ENCODE measurements at regions not wholly inside any gene's neighbourhood (a gene's known extent, or its start where the extent isn't known, plus 50 kb on each side); places are given as distances from the start of the nearest gene placed in this dataset.
"Not testable (repeated sequence)": the region's sequence is repeated elsewhere in the genome, so short reads cannot be mapped to it uniquely, and the experiment has no call there.

DNA sequence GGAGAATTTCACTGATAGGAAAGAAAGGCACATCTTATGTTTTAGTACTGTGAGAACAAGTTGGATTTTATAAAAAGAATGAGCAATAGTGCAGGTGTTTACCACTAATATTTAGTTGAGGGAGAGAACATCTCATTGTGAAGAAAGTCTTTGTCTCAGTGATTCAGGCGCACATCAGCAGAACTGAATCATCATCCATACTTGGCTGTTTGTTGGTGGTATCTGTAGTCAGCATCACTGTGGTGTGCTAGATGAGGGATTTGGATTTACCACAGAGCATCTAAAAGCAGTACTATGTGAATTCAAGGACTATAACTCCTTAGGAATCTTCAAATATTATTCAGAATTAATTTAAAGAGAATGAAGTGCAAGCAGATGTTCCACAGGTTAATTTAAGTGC is 1380.5 kb upstream of the ATXN8OS start:
- DNase-seq (ENCODE audit: low read depth, low spot score): no peak
- no peaks in the 10 kb centered on the region for H3K27me3 ChIP-seq (ENCODE audit: insufficient read depth, insufficient read length)
- TF ChIP-seq YY1 (IDR thresholded peaks at IDR 0.05; ENCODE audit: insufficient read depth, insufficient read length) (no peak), ZNF274 (IDR thresholded peaks at IDR 0.05; ENCODE audit: low read depth, low read length) (no peak), SUZ12 (IDR thresholded peaks at IDR 0.05; ENCODE audit: extremely low read depth, insufficient read depth, insufficient read length) (no peak)

GRCh38 chr13:68719815-68720214 is 1387.8 kb upstream of the ATXN8OS start:
- no peaks in the 10 kb centered on the region for H3K36me3 ChIP-seq (ENCODE audit: insufficient read depth, insufficient read length, low read length)
- no peak overlapping the region for H3K4me3 ChIP-seq (ENCODE audit: insufficient read length, low read depth)
- H3K9me3 ChIP-seq (ENCODE audit: insufficient read depth, low read length): no peaks in the 10 kb centered on the region
- no peaks in the 10 kb centered on the region for H3K27me3 ChIP-seq (ENCODE audit: insufficient read depth, insufficient read length)
- no peak for DNase-seq (ENCODE audit: low read depth, low spot score)
- H3K9ac ChIP-seq (ENCODE audit: insufficient read length, low read depth): no peak overlapping the region
- TF ChIP-seq YY1 (IDR thresholded peaks at IDR 0.05; ENCODE audit: insufficient read depth, insufficient read length) (no peak), SUZ12 (IDR thresholded peaks at IDR 0.05; ENCODE audit: extremely low read depth, insufficient read depth, insufficient read length) (no peak)
- no peaks in the 10 kb centered on the region for H3K4me1 ChIP-seq (ENCODE audit: insufficient read depth, insufficient read length)

More for the DNA sequence above, 1380.5 kb upstream of the ATXN8OS start:
- no peaks in the 10 kb centered on the region for H3K9me3 ChIP-seq (ENCODE audit: insufficient read depth, low read length)
- no peaks in the 10 kb centered on the region for H3K36me3 ChIP-seq (ENCODE audit: insufficient read depth, insufficient read length, low read length)
- H3K4me3 ChIP-seq (ENCODE audit: insufficient read length, low read depth): no peak overlapping the region
- H3K9ac ChIP-seq (ENCODE audit: insufficient read length, low read depth): no peak overlapping the region
- no peaks in the 10 kb centered on the region for H3K4me1 ChIP-seq (ENCODE audit: insufficient read depth, insufficient read length)

GRCh38 chr13:68715651-68716050 is 1392.0 kb upstream of the ATXN8OS start:
- no peak overlapping the region for H3K9ac ChIP-seq (ENCODE audit: insufficient read length, low read depth)
- H3K36me3 ChIP-seq (ENCODE audit: insufficient read depth, insufficient read length, low read length): no peaks in the 10 kb centered on the region
- H3K4me3 ChIP-seq (ENCODE audit: insufficient read length, low read depth): no peak overlapping the region
- no peak for TF ChIP-seq ZNF274 (IDR thresholded peaks at IDR 0.05; ENCODE audit: low read depth, low read length)
- TF ChIP-seq YY1 (IDR thresholded peaks at IDR 0.05; ENCODE audit: insufficient read depth, insufficient read length): no peak
- no peaks in the 10 kb centered on the region for H3K9me3 ChIP-seq (ENCODE audit: insufficient read depth, low read length)
- DNase-seq (ENCODE audit: low read depth, low spot score): no peak
- no peaks in the 10 kb centered on the region for H3K27me3 ChIP-seq (ENCODE audit: insufficient read depth, insufficient read length)
- no peaks in the 10 kb centered on the region for H3K4me1 ChIP-seq (ENCODE audit: insufficient read depth, insufficient read length)

DNA sequence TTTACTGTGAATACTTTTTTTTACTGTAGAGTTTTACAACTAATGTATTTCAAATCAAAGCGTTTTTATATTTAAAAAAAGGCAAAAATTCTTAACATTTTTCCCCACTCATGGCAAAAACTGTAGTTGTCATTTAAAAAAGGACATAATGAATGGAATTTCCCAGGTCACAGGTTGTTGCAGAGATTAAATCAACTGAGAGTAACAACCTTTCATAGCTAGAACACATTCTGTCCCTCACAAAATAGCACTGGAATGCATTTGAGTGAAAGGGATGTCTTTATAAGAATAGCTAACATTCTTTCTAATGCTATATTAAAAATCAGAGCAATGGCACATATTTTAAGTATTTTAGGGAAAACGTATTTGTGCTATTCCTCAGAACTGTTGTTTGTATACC is 1393.3 kb upstream of the ATXN8OS start:
- Histone ChIP-seq H3K9me3 (ENCODE audit: insufficient read depth, low read length) (no peaks in the 10 kb centered on the region), H3K9ac (ENCODE audit: insufficient read length, low read depth) (no peak overlapping the region), H3K4me1 (ENCODE audit: insufficient read depth, insufficient read length) (no peaks in the 10 kb centered on the region), H3K36me3 (ENCODE audit: insufficient read depth, insufficient read length, low read length) (no peaks in the 10 kb centered on the region), H3K4me3 (ENCODE audit: insufficient read length, low read depth) (no peak overlapping the region), H3K27me3 (ENCODE audit: insufficient read depth, insufficient read length) (no peaks in the 10 kb centered on the region)
- peak; percentile 6 for DNase-seq (ENCODE audit: low read depth, low spot score)
- TF ChIP-seq ZNF274 (IDR thresholded peaks at IDR 0.05; ENCODE audit: low read depth, low read length) (no peak), YY1 (IDR thresholded peaks at IDR 0.05; ENCODE audit: insufficient read depth, insufficient read length) (no peak), SUZ12 (IDR thresholded peaks at IDR 0.05; ENCODE audit: extremely low read depth, insufficient read depth, insufficient read length) (no peak)

GRCh38 chr13:68713394-68713793 is 1394.2 kb upstream of the ATXN8OS start:
- Histone ChIP-seq H3K36me3 (ENCODE audit: insufficient read depth, insufficient read length, low read length) (no peaks in the 10 kb centered on the region), H3K4me1 (ENCODE audit: insufficient read depth, insufficient read length) (no peaks in the 10 kb centered on the region), H3K9me3 (ENCODE audit: insufficient read depth, low read length) (no peaks in the 10 kb centered on the region), H3K9ac (ENCODE audit: insufficient read length, low read depth) (no peak overlapping the region), H3K27me3 (ENCODE audit: insufficient read depth, insufficient read length) (no peaks in the 10 kb centered on the region), H3K4me3 (ENCODE audit: insufficient read length, low read depth) (no peak overlapping the region)
- TF ChIP-seq SUZ12 (IDR thresholded peaks at IDR 0.05; ENCODE audit: extremely low read depth, insufficient read depth, insufficient read length) (no peak), ZNF274 (IDR thresholded peaks at IDR 0.05; ENCODE audit: low read depth, low read length) (no peak), YY1 (IDR thresholded peaks at IDR 0.05; ENCODE audit: insufficient read depth, insufficient read length) (no peak)
- DNase-seq (ENCODE audit: low read depth, low spot score): peak; percentile 64

GRCh38 chr13:68708336-68708908 is 1399.2 kb upstream of the ATXN8OS start:
- Histone ChIP-seq H3K9ac (ENCODE audit: insufficient read length, low read depth) (no peak overlapping the region), H3K27me3 (ENCODE audit: insufficient read depth, insufficient read length) (no peaks in the 10 kb centered on the region), H3K4me3 (ENCODE audit: insufficient read length, low read depth) (no peak overlapping the region), H3K36me3 (ENCODE audit: insufficient read depth, insufficient read length, low read length) (no peaks in the 10 kb centered on the region), H3K9me3 (ENCODE audit: insufficient read depth, low read length) (no peaks in the 10 kb centered on the region), H3K4me1 (ENCODE audit: insufficient read depth, insufficient read length) (no peaks in the 10 kb centered on the region)
- TF ChIP-seq ZNF274 (IDR thresholded peaks at IDR 0.05; ENCODE audit: low read depth, low read length): no peak
- TF ChIP-seq SUZ12 (IDR thresholded peaks at IDR 0.05; ENCODE audit: extremely low read depth, insufficient read depth, insufficient read length): no peak
- no peak for TF ChIP-seq YY1 (IDR thresholded peaks at IDR 0.05; ENCODE audit: insufficient read depth, insufficient read length)
- no peak for DNase-seq (ENCODE audit: low read depth, low spot score)

DNA sequence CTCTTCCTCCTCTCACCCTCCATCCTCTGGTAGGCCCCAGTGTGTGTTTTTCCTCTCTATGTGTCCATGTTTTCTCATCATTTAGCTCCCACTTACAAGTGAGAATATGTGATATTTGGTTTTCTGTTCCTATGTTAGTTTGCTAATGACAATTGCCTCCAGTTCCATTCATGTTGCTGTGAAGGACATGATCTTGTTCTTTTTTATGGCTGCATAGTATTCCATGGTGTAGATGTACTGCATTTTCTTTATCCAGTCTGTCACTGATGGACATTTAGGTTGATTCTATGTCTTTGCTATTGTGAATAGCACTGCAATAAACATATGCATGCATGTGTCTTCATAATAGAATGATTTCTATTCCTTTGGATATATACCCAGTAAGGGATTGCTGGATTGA is 1401.6 kb upstream of the ATXN8OS start:
- not testable (repeated sequence) for DNase-seq (ENCODE audit: low read depth, low spot score); H3K27me3 ChIP-seq (ENCODE audit: insufficient read depth, insufficient read length); H3K4me3 ChIP-seq (ENCODE audit: insufficient read length, low read depth)

DNA sequence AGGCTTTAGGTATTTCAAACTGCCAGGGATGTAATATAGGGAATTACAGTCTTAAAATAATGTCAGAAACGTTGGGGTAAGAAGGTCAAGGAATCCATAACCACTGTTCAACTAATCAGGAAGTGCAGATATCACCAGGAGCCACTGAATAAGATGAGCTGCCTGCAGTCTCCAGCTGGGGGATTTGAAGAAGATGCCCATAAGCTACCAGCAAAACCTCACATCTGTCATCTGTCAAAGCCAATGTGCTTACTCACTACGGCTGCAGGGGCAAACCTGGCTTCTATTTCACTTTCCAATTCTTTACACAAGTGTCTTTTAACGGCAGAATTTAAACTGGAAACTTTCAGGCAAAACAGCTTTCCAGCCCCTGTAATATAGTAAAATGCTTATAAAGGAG is 1410.1 kb upstream of the ATXN8OS start:
- no peak for DNase-seq (ENCODE audit: low read depth, low spot score)

More for the DNA sequence above, 1401.6 kb upstream of the ATXN8OS start:
- not testable (repeated sequence) for H3K9ac ChIP-seq (ENCODE audit: insufficient read length, low read depth); H3K9me3 ChIP-seq (ENCODE audit: insufficient read depth, low read length); H3K36me3 ChIP-seq (ENCODE audit: insufficient read depth, insufficient read length, low read length); H3K4me1 ChIP-seq (ENCODE audit: insufficient read depth, insufficient read length)

More for the DNA sequence above, 1410.1 kb upstream of the ATXN8OS start:
- H3K36me3 ChIP-seq (ENCODE audit: insufficient read depth, insufficient read length, low read length): no peaks in the 10 kb centered on the region
- no peak for TF ChIP-seq YY1 (IDR thresholded peaks at IDR 0.05; ENCODE audit: insufficient read depth, insufficient read length)
- no peak for TF ChIP-seq SUZ12 (IDR thresholded peaks at IDR 0.05; ENCODE audit: extremely low read depth, insufficient read depth, insufficient read length)
- no peak for TF ChIP-seq ZNF274 (IDR thresholded peaks at IDR 0.05; ENCODE audit: low read depth, low read length)
- H3K9me3 ChIP-seq (ENCODE audit: insufficient read depth, low read length): no peaks in the 10 kb centered on the region
- no peaks in the 10 kb centered on the region for H3K4me1 ChIP-seq (ENCODE audit: insufficient read depth, insufficient read length)
- no peaks in the 10 kb centered on the region for H3K27me3 ChIP-seq (ENCODE audit: insufficient read depth, insufficient read length)
- no peak overlapping the region for H3K9ac ChIP-seq (ENCODE audit: insufficient read length, low read depth)
- H3K4me3 ChIP-seq (ENCODE audit: insufficient read length, low read depth): no peak overlapping the region
